IPS DF 4.7 (cell line): ENCODE measurements at regions not wholly inside any gene's neighbourhood (a gene's known extent, or its start where the extent isn't known, plus 50 kb on each side); places are given as distances from the start of the nearest gene placed in this dataset.
"Not testable (repeated sequence)": the region's sequence is repeated elsewhere in the genome, so short reads cannot be mapped to it uniquely, and the experiment has no call there.

Experiments used
- DNase-seq: peaks from one replicate; pipeline ENCODE4 v3.0.0-alpha.2; 2013; ENCODE audit warnings: low spot score; ENCODE audit errors: extremely low read depth

DNA sequence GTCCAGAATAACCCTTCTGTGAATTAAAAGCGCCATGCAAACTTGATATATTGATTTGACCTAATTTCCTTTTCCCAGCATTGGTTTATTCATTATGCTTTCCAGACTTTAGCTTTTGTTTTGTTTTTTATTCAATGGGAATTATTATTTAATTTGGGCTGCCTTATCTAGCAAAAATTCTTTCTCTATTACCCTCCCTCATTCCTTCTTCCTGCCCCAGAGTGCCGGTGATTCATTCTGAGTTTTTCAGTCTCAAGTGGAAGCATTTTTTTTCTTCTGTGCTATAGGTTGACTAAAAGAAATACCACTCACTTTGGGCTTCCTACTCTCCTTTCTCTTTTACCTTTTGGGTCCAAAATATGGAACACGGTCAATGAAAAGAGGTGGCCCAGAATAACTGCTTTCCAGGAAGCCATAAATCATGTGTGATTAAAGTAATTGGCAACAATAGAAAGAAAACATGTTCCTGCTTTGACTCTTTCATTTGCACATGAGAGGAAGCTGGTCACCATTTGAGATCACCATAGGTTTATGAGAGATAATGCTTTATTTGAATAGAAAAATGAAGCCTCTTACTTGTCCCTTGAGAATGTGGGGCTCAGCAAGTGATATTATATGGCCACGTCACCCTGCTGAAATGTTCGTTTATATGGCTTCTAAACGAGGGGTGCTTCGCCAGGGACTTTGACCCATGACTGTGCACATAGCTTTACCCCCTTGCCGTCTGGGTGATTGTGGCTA, 422.8 kb upstream of the ZEB2 start:
- DNase-seq: no peak

DNA sequence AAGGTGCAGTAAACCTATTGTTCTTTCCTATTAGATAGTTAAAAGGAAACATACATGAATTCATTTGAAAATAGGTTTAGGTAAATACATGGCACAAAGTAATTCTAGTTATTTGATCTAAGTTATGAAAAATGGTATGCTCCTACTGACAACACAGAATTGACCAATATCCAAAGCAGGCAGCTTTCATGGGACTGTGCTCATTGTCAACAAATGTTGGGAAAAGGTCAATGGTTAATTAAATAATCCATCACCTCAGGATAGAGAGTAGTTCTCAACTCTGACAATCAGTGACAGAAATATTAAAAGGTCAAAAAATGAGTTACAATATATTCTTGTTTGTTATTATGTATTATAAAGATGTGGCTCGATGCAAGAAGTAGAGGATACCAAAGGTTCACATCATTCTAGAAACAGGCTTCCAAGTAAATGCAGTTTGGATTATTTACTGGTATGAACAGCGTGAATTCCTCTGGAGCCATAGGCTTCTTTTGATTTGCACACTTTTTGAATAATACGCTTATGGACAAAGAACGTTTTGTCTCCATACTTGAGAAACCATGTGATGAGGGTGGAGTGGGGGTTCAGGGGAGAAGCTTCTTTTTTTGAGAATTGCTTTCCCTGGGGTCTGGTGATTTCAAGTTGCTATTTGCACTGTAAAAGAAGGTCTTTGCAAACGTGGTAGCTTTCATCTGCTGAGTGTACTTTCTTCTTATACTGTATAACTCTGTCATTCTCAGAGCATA, 422.0 kb upstream of the ZEB2 start:
- DNase-seq: no peak

DNA sequence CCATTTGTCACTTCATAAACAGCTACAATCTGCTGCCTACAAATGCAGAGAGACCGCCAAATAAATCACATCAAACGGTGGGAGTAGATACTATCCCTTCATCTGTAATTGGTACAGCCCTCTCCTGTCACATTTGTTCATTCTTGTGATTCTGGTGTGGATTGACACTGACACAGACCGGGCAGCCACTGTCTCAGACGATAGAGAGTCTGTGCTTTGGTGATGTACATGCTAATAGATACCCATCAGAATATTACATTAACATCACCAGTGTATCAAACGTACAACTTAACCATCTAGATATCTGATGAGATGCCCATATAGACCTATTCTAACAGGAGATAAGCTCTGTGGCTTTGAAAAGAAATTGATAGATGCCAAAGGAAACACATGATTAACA, 419.7 kb upstream of the ZEB2 start:
- no peak for DNase-seq

DNA sequence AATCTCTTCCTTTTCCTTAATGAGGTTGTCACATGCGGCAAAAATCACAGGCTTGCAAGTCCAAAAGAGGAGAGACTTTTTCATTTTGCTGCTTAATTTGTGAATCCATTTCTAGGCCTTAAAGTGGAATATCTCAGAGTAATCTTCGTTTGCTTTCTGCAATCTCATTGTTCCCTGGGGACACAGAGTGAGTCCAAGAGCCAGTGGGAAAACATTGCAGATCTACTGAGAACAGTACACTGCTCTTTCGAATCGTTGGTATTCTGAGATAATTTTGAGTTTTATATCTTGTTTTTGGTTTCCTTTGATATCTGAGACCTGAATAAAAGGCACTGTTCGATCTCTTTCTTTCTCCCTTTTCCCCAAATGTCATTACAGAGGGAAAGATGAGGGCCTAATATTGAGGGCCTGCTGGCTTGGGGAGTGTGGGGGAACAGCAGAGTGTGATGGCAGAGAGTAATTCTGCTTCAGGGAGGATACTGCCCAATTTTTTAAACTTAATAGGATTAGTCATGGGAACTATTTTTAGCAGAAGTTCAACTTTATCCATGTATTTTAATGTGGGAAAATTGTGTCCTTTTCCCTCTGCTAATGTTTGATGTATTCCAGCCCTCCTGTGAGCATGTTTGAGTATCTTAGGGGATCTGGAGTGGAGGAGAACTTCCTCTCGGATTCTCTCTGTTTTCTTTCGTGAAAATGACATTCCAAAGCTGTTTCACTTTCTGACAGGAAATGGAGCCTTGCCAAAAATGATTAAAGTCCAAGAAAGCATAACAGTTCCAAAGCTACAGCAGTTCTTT, 418.2 kb upstream of the ZEB2 start:
- no peak for DNase-seq

DNA sequence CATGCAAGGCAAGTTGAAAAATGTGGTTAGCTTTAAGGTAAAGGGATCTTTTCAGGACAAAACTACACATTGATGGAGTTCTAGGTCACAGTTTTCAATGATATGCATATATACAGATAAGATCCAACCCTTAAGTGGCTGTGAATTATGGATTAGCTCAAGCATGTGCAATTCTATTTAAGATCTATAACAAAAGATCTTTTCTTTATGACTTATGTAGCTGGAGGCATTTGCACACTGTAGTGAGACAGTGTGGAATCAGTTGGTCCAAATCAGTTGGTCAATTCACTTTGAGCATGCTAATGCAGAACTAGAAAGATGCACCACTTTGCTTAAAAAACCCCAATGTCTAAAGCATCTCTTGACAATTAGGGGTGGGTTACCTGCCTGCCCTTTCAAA, 417.1 kb upstream of the ZEB2 start:
- DNase-seq: no peak

DNA sequence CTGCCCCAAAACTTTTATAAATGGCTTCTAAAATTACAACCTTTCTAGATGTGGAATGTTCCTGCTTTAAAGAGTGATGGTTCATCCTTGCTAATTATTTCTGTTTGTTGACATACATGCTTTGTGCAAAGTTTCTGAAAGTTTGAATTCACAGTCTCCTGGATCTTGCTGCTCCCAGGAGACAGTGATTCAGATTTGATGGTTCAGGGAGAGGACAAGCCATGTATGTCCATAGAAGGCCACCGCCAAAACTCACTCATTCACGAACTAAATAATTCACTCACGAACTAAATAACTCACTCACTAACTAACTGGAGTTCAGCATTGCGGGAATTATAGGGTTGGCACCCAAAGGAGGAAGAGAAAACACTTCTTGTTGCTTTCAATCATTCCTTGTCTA, 416.5 kb upstream of the ZEB2 start:
- no peak for DNase-seq

DNA sequence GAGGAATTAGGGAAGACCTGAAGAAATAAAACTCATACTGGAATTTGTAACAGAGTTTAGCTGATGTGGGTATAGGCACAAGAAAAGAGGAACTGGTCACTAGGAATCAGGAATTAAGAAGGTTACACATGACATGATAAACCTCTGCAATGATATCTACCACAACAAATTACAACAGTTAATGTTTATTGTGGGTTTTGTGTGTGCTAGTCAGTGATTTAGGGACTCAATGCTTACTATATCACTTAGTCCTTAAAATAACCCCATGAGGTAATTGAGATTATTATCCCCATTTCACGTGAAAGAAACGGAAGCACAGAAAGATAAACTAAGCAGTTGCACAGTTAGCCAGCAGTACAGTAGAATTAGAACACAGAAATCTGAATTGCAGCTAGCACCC, 415.8 kb upstream of the ZEB2 start:
- DNase-seq: no peak

DNA sequence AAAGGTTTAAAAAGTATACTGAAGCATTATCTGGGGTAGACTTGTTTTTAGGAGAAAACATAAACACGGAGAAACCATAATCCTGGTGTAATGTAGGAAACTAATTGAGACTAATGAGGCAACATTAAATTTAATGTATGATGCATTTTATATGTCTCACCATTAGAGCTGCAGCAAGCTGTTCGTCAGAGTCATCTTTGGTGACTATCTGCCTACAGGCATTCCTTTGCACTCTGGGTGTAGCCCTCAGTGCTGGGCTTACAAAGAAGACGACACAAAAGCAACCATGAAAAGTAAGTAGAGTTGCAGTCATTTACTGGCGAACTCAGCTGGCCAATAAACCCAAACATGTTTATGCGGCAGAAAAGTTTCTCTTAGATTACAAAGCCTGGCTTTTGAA, 415.3 kb upstream of the ZEB2 start:
- no peak for DNase-seq

DNA sequence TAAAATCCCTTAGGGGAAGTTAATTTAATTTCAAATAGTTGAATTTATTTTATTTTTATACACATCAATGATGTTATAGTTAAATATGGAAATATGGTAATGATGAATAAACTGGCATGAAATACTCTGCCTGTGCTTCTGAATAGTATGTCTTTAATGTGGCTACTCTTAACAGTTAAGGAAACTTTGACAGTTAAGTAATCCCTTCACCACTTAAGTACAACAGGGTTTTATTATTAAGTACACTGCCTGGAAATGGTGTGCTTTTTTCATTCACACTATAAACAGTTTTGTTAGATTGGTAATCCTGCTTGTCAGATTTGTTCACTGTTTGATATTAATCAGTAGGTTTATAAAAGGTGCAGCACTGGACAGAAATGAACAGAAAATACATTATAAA, 412.0 kb upstream of the ZEB2 start:
- no peak for DNase-seq

DNA sequence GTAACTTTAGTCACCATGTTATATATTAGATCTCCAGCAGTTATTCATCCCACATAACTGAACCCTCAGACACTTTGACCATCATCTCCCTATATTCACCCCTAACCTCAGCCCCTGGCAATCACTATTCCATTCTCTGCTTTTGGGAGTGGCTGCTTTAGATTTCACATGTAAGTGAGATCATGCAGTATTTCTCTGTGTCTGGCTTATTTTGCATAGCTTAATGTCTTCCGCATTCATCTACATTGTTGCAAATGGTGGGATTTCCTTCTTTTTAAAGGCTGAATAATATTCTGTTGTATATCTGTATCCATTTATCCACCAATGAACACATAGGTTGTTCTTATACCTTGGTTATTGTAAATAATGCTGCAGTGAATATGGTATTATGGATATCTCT, 411.6 kb upstream of the ZEB2 start:
- DNase-seq: no peak

DNA sequence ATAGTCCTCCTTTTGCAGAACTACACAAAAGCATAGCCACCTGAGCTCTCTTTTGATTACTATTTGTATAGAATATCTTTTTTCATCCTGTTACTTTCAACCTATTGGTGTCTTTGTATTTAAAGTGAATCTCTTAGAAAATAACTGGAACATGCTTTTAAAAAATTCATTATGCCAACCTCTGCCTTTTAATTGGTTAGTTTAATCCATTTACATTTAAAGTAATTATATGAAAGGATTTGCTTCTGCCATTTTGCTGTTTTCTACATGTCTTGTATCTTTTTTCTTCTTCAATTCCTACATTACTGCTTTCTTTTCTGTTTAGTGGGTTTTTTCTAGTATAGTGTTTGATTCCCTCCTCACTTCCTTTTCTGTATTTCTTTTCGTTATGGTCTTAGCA, 407.5 kb upstream of the ZEB2 start:
- no peak for DNase-seq

DNA sequence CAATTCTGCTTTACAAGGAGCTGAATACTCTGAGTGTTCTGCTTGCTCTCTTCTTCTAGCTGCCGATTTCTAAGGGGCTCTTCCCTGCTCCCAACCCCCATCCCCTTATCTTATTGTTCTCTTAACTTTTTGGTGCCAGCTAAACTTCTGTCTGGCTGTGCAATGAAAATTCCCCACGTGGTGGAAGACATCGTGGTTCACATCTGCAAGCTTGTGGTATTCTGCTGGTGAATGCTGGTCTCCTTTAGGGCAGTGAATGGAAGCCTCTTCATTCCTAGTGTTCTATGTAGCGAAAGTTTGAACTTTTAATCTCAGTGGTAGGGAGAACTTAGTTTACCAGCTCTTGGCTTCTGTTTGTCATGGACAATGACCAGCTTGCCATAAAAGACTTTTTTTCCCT, 406.0 kb upstream of the ZEB2 start:
- no peak for DNase-seq

DNA sequence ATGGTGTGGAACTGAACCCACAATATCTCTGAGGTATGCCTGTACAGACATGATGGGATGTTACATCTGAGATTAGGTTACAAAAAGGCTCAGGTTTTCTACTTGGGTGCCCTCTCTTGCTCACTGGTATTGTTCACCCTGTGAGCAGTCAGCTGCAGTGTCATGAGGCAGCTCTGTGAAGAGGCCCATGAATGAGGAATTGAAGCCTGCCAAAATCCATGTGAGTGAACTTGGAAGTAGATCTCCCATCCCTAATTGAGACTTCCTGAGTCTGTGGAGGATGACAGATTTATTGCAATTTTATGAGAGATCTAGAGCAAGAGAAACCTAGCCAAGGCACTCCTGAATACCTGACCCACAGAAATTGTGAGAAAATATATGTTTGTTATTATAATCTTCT, 404.9 kb upstream of the ZEB2 start:
- DNase-seq: no peak

DNA sequence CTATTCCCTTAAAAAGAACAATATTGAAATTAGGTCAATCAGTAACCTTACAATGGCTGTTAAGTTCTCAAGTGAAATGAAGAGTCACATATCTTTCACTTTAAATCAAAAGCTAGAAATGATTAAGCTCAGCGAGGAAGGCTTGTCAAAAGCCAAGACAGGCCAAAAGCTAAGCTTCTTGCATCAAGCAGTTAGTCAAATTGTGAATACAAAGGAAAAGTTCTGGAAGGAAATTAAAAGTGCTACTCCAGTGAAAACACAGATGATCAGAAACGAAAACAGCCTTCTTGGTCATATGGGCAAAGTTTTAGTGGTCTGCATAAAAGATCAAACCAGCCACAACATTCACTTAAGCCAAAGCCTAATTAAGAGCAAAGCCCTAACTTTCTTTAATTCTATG, 402.6 kb upstream of the ZEB2 start:
- DNase-seq: no peak

DNA sequence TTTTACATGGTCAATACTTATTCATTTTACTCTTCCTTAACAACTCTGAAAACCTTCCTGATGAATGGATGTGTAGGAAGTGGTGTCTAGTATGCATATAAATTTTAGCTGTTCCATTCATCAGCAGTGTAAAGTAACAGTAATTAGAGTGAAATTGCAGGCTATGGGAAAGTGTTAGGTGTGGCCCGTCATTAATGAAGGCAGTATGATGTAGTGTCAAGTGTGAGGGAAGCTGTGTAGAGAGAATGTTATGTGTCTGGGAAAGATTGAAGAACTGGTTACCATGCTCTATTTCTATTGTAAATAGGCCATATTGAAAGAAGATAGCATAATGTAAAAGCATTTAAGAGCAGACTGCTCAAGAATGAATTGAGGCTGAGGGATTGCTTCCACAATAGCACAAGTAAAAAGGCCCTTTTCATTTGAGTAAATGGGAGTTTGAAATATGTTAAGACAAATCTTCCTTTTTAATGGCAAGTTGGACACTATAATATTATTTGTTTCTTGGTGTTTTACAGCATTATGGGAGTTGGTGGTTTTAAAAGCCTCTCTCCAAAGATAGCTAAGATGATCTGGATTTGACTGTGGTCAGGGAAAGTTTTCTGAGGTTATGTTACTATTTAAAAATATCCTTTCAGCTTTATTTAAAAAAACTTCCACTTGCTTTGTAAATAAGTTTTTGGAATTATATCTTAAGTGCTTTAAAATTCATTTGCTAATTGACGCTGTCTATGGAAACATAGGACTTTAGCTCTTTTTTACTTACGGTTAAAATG, 401.0 kb upstream of the ZEB2 start:
- DNase-seq: no peak

DNA sequence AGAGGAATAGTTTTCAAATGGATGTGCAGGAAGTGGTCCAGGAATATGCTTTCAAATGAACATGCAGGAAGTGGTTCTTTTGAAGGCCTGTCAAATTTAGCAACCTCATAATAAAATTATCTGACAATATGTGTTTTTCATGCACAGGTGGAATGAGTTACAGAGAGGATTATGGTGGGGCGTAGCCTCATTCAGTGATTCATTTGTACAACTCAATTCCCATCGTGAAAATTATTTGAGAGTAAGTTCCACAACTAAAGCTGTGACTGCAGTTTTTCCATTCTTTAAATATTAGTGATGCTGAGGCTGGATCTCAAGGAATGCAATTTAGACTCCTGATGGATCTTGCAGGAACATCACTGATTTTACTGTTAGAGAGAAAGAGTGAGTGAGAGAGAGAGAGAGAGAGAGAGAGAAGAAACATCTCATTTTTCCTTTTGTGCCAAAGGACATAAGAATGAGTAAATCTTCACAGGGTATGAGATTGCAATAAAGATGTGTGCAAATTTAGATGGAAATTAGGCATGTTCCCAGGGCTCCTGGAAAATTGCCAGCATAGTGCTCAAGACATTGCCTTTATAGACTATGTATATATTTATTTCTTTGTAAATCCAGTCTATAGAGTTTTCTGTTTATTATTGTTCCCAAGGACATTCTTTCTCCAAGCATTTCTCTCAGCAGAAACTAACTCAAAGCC, 394.9 kb upstream of the ZEB2 start:
- no peak for DNase-seq

DNA sequence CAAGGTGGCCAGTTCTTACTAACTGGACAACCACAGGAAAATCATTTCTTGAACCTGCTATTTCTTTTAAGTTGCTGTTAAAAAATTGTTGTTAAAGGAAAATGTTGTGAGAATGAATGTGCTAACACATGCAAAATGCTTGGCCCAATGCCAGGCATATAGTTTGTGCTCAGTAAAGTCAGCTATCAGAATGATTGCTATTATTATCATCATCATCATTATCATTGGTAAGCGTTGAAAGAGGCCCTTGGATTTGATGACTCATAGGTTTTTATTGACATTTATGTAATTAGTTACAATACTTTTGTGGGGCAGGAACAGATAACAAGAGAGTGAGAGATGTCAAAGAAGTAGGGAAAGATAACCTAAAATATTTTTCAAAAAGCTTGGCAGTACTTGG, 394.2 kb upstream of the ZEB2 start:
- DNase-seq: no peak

DNA sequence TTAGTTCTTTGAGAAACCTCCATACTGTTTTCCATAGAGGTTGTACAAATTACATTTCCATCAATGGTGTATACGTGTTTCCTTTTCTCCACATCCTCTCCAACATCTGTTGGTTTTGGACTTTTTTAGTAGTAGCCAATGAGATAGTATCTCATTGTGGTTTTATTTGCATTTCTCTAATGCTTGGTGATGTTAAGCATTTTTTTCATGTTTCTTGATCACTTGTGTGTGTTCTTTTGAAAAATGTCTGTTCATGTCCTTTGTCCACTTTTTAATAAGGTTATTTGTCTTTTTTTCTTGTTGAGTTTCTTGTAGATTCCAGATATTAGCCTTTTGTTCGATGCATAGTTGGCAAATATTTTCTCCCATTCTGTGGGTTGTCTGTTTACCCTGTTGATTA, 392.3 kb upstream of the ZEB2 start:
- DNase-seq: no peak

DNA sequence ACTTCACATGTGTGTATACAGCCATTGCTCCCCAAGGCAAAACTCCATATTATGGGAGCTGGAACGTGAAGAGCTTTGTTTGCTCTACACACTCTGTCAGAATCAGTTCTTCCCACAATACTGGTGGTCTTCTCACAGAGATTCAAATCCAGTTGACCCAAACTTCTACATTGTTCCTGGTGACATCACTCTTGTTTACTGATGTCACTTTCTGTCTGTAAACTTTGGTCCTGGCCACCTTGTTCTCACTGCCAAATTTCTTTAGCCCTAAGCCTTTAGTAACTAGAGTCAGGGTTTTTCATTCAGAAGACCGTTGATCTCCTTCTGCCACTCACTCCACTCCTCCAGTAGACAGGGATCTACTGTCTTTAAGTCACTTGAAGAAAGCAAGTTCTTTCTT, 386.0 kb upstream of the ZEB2 start:
- DNase-seq: no peak

DNA sequence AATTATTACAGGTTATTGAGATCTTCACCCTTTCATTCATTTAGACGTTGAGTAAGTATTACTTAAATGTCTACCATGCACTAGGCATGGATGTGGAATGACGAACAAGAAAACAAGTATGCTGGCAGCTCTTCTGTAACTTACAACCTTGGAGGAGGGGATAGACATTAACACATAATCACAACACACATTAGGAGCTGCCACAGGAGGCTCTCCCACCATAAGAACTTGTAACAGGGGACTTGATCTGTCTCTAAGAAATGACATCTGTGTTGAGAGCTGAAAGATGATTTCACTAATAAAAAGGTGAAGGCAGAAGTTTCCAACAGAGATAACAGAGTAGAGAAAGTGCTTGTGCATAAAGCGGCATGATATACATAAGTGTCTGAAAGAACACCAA, 384.7 kb upstream of the ZEB2 start:
- DNase-seq: no peak

DNA sequence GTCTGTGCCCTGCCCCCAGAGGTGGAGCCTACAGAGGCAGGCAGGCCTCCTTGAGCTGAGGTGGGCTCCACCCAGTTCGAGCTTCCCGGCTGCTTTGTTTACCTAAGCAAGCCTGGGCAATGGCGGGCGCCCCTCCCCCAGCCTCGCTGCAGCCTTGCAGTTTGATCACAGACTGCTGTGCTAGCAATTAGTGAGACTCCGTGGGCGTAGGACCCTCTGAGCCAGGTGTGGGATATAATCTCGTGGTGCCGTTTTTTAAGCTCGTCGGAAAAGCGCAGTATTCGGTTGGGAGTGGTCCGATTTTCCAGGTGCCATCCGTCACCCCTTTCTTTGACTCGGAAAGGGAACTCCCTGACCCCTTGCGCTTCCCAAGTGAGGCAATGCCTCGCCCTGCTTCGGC, 383.1 kb upstream of the ZEB2 start:
- not testable (repeated sequence) for DNase-seq
